ENCODE measurements at regions not wholly inside any gene's neighbourhood (a gene's known extent, or its start where the extent isn't known, plus 50 kb on each side); places are given as distances from the start of the nearest gene placed in this dataset.

- DNase-seq = no peak
- Histone ChIP-seq H3K36me3 (ENCODE audit: control insufficient read depth in 2 of 2, extremely low read depth in 1 of 2, insufficient read depth in 1 of 2, low read length in 1 of 2) (no peaks in the 10 kb centered on the region), H3K4me1 (ENCODE audit: control insufficient read depth in 1 of 2, extremely low read depth in 1 of 2, insufficient read depth in 2 of 2, low read length in 2 of 2) (no peaks in the 10 kb centered on the region), H3K9me3 (no peaks in the 10 kb centered on the region), H3K27me3 (replicated peaks in 1 of 2; ENCODE audit: control insufficient read depth in 2 of 2, extremely low read depth in 1 of 2, insufficient read depth in 2 of 2, low read length in 1 of 2) (no peaks in the 10 kb centered on the region), H3K27ac (ENCODE audit: low read length) (no peak overlapping the region), H3K4me3 (ENCODE audit: control insufficient read depth in 1 of 2, extremely low read depth in 1 of 2, low read length in 1 of 2) (no peak overlapping the region)
- Mint-ChIP-seq H3K9me3 (peaks cover 7 to 14% (median 10%) of the 10 kb centered on the region in 3 donors), H3K4me1 (no peaks in the 10 kb centered on the region), H3K36me3 (no peaks in the 10 kb centered on the region), H3K27me3 (no peaks in the 10 kb centered on the region), H3K4me3 (no peak overlapping the region), H3K27ac (no peak overlapping the region)
- ChIA-PET POLR2A (no interaction called here), CTCF (no interaction called here)
- ATAC-seq (replicated peaks in 1 of 4) = no peak
- 93% methylated on average over 3 of the region's 3 CpGs for WGBS (ENCODE audit: insufficient coverage)
Observed at GRCh38 chr3:59621037-59621436, 571.2 kb upstream of the CFAP20DC start.

GRCh38 chr3:59620325-59620724, 570.5 kb upstream of the CFAP20DC start:
- CTCF ChIA-PET = no interaction called here
- no peaks in the 10 kb centered on the region for H3K4me1 ChIP-seq (ENCODE audit: control insufficient read depth in 1 of 2, extremely low read depth in 1 of 2, insufficient read depth in 2 of 2, low read length in 2 of 2)

GRCh38 chr3:59612444-59612715, 562.6 kb upstream of the CFAP20DC start:
- ChIA-PET CTCF (no interaction called here), POLR2A (no interaction called here)
- Mint-ChIP-seq H3K4me3 (no peak overlapping the region), H3K4me1 (no peaks in the 10 kb centered on the region), H3K36me3 (no peaks in the 10 kb centered on the region), H3K9me3 (peaks cover 2 to 6% (median 5%) of the 10 kb centered on the region in 3 donors), H3K27me3 (no peaks in the 10 kb centered on the region), H3K27ac (no peak overlapping the region)
- DNase-seq = no peak
- WGBS (ENCODE audit: insufficient coverage) = no CpG with 5 or more reads among the region's 2 CpGs
- no peaks in the 10 kb centered on the region for H3K9me3 ChIP-seq
- H3K4me1 ChIP-seq (ENCODE audit: control insufficient read depth in 1 of 2, extremely low read depth in 1 of 2, insufficient read depth in 2 of 2, low read length in 2 of 2) = peaks cover 0 to 2% of the 10 kb centered on the region in 2 experiments
- no peaks in the 10 kb centered on the region for H3K27me3 ChIP-seq (replicated peaks in 1 of 2; ENCODE audit: control insufficient read depth in 2 of 2, extremely low read depth in 1 of 2, insufficient read depth in 2 of 2, low read length in 1 of 2)
- no peaks in the 10 kb centered on the region for H3K36me3 ChIP-seq (ENCODE audit: control insufficient read depth in 2 of 2, extremely low read depth in 1 of 2, insufficient read depth in 1 of 2, low read length in 1 of 2)
- no peak overlapping the region for H3K4me3 ChIP-seq (ENCODE audit: control insufficient read depth in 1 of 2, extremely low read depth in 1 of 2, low read length in 1 of 2)
- no peak for ATAC-seq (replicated peaks in 1 of 4)
- H3K27ac ChIP-seq (ENCODE audit: low read length) = no peak overlapping the region

More at GRCh38 chr3:59620325-59620724, 570.5 kb upstream of the CFAP20DC start:
- POLR2A ChIA-PET = no interaction called here
- Histone ChIP-seq H3K27me3 (replicated peaks in 1 of 2; ENCODE audit: control insufficient read depth in 2 of 2, extremely low read depth in 1 of 2, insufficient read depth in 2 of 2, low read length in 1 of 2) (no peaks in the 10 kb centered on the region), H3K27ac (ENCODE audit: low read length) (no peak overlapping the region), H3K9me3 (no peaks in the 10 kb centered on the region), H3K4me3 (ENCODE audit: control insufficient read depth in 1 of 2, extremely low read depth in 1 of 2, low read length in 1 of 2) (no peak overlapping the region), H3K36me3 (ENCODE audit: control insufficient read depth in 2 of 2, extremely low read depth in 1 of 2, insufficient read depth in 1 of 2, low read length in 1 of 2) (no peaks in the 10 kb centered on the region)
- ATAC-seq (replicated peaks in 1 of 4) (no peak), DNase-seq (no peak)
- no peak overlapping the region for H3K27ac Mint-ChIP-seq
- peaks cover 7 to 14% (median 10%) of the 10 kb centered on the region in 3 donors for H3K9me3 Mint-ChIP-seq
- no peaks in the 10 kb centered on the region for H3K4me1 Mint-ChIP-seq
- no peaks in the 10 kb centered on the region for H3K36me3 Mint-ChIP-seq
- no CpG with 5 or more reads among the region's 4 CpGs for WGBS (ENCODE audit: insufficient coverage)
- no peak overlapping the region for H3K4me3 Mint-ChIP-seq
- no peaks in the 10 kb centered on the region for H3K27me3 Mint-ChIP-seq

GRCh38 chr3:59611649-59612443, 562.0 kb upstream of the CFAP20DC start:
- DNase-seq (no peak), ATAC-seq (replicated peaks in 1 of 4) (no peak)
- Histone ChIP-seq H3K27me3 (replicated peaks in 1 of 2; ENCODE audit: control insufficient read depth in 2 of 2, extremely low read depth in 1 of 2, insufficient read depth in 2 of 2, low read length in 1 of 2) (no peaks in the 10 kb centered on the region), H3K36me3 (ENCODE audit: control insufficient read depth in 2 of 2, extremely low read depth in 1 of 2, insufficient read depth in 1 of 2, low read length in 1 of 2) (no peaks in the 10 kb centered on the region), H3K27ac (ENCODE audit: low read length) (no peak overlapping the region), H3K9me3 (no peaks in the 10 kb centered on the region), H3K4me1 (ENCODE audit: control insufficient read depth in 1 of 2, extremely low read depth in 1 of 2, insufficient read depth in 2 of 2, low read length in 2 of 2) (peaks cover 0 to 2% of the 10 kb centered on the region in 2 experiments), H3K4me3 (ENCODE audit: control insufficient read depth in 1 of 2, extremely low read depth in 1 of 2, low read length in 1 of 2) (no peak overlapping the region)
- ChIA-PET CTCF (interaction anchor here in 1 of 2 donors (0.6 kb wide), 1 partner anchor 376 kb away, joined by 3 read pairs; no protein-coding TSS in a partner anchor), POLR2A (no interaction called here)
- Mint-ChIP-seq H3K4me3 (no peak overlapping the region), H3K36me3 (no peaks in the 10 kb centered on the region), H3K9me3 (peaks cover 2 to 6% (median 5%) of the 10 kb centered on the region in 3 donors), H3K4me1 (no peaks in the 10 kb centered on the region), H3K27ac (no peak overlapping the region), H3K27me3 (no peaks in the 10 kb centered on the region)
- no CpG with 5 or more reads among the region's 7 CpGs for WGBS (ENCODE audit: insufficient coverage)

- Mint-ChIP-seq H3K36me3 (no peaks in the 10 kb centered on the region), H3K27me3 (no peaks in the 10 kb centered on the region), H3K4me1 (no peaks in the 10 kb centered on the region), H3K9me3 (peaks cover 0 to under 1% (median 0%) of the 10 kb centered on the region in 3 donors), H3K4me3 (no peak overlapping the region), H3K27ac (no peak overlapping the region)
- CTCF ChIA-PET = no interaction called here
- no peak overlapping the region for H3K4me3 ChIP-seq (ENCODE audit: control insufficient read depth in 1 of 2, extremely low read depth in 1 of 2, low read length in 1 of 2)
- ATAC-seq (replicated peaks in 1 of 4) (no peak), DNase-seq (no peak)
- no peaks in the 10 kb centered on the region for H3K9me3 ChIP-seq
- WGBS (ENCODE audit: insufficient coverage) = 91% methylated on average over 5 of the region's 6 CpGs
- peaks cover 0 to 4% of the 10 kb centered on the region in 2 experiments for H3K27me3 ChIP-seq (replicated peaks in 1 of 2; ENCODE audit: control insufficient read depth in 2 of 2, extremely low read depth in 1 of 2, insufficient read depth in 2 of 2, low read length in 1 of 2)
- no peak overlapping the region for H3K27ac ChIP-seq (ENCODE audit: low read length)
- no peaks in the 10 kb centered on the region for H3K36me3 ChIP-seq (ENCODE audit: control insufficient read depth in 2 of 2, extremely low read depth in 1 of 2, insufficient read depth in 1 of 2, low read length in 1 of 2)
- H3K4me1 ChIP-seq (ENCODE audit: control insufficient read depth in 1 of 2, extremely low read depth in 1 of 2, insufficient read depth in 2 of 2, low read length in 2 of 2) = peaks cover 0 to 2% of the 10 kb centered on the region in 2 experiments
- POLR2A ChIA-PET = no interaction called here
Observed at GRCh38 chr3:59609657-59610348, 560.0 kb upstream of the CFAP20DC start.

GRCh38 chr3:59608356-59608755, 558.5 kb upstream of the CFAP20DC start:
- Mint-ChIP-seq H3K27ac (no peak overlapping the region), H3K9me3 (no peaks in the 10 kb centered on the region), H3K27me3 (no peaks in the 10 kb centered on the region), H3K4me1 (no peaks in the 10 kb centered on the region), H3K4me3 (no peak overlapping the region), H3K36me3 (no peaks in the 10 kb centered on the region)
- Histone ChIP-seq H3K4me1 (ENCODE audit: control insufficient read depth in 1 of 2, extremely low read depth in 1 of 2, insufficient read depth in 2 of 2, low read length in 2 of 2) (no peaks in the 10 kb centered on the region), H3K27ac (ENCODE audit: low read length) (no peak overlapping the region), H3K27me3 (replicated peaks in 1 of 2; ENCODE audit: control insufficient read depth in 2 of 2, extremely low read depth in 1 of 2, insufficient read depth in 2 of 2, low read length in 1 of 2) (peaks cover 0 to 4% of the 10 kb centered on the region in 2 experiments), H3K4me3 (ENCODE audit: control insufficient read depth in 1 of 2, extremely low read depth in 1 of 2, low read length in 1 of 2) (no peak overlapping the region), H3K9me3 (no peaks in the 10 kb centered on the region), H3K36me3 (ENCODE audit: control insufficient read depth in 2 of 2, extremely low read depth in 1 of 2, insufficient read depth in 1 of 2, low read length in 1 of 2) (no peaks in the 10 kb centered on the region)
- CTCF ChIA-PET = interaction anchor here (0.6 to 0.7 kb wide), 2 partner anchors 33 to 204 kb away, joined by 3 read pairs; no protein-coding TSS in a partner anchor
- WGBS (ENCODE audit: insufficient coverage) = 82% methylated on average over 4 of the region's 6 CpGs
- ATAC-seq (replicated peaks in 1 of 4) (no peak), DNase-seq (no peak)
- POLR2A ChIA-PET = interaction anchor here in 1 of 2 donors (0.6 kb wide), 1 partner anchor 499 kb away, joined by 5 read pairs; no protein-coding TSS in a partner anchor
